Natural killer cell (primary cell): ENCODE measurements at regions not wholly inside any gene's neighbourhood (a gene's known extent, or its start where the extent isn't known, plus 50 kb on each side); places are given as distances from the start of the nearest gene placed in this dataset.

ENCODE experiments used
- ATAC-seq, 3 donors: fragments of 150-1000 bp in 2 of 3; fragments of 200-7000 bp in 1 of 3; cut with Tn5 transposase; 1 replicate in 1 of 3; 2 replicates in 2 of 3; pipeline ENCODE4 v1.10.0; 2021; ENCODE audit warnings: mild to moderate bottlenecking in 2 of 3, moderate library complexity in 2 of 3
- DNase-seq, 2 donors: peaks; one replicate each; pipeline versions ENCODE4 v3.0.0 to v3.0.0-alpha.2; 2013 to 2021; ENCODE audit warnings: mixed read lengths in 1 of 2
- H3K27ac ChIP-seq: one replicate; pipeline ENCODE4 v1.5.1; 2013; ENCODE audit warnings: mild to moderate bottlenecking, low read length
- H3K27me3 ChIP-seq: one replicate; pipeline ENCODE4 v1.6.1; 2013; ENCODE audit warnings: low read length; ENCODE audit not compliant: control insufficient read depth, insufficient read depth
- H3K36me3 ChIP-seq: one replicate; pipeline ENCODE4 v1.6.1; 2013; ENCODE audit warnings: low read length; ENCODE audit not compliant: control insufficient read depth, insufficient read depth
- H3K4me1 ChIP-seq: one replicate; pipeline ENCODE4 v1.6.1; 2013; ENCODE audit warnings: low read length; ENCODE audit not compliant: control insufficient read depth, insufficient read depth
- H3K4me3 ChIP-seq: one replicate; pipeline ENCODE4 v1.5.1; 2013; ENCODE audit warnings: low read length
- H3K9me3 ChIP-seq: one replicate; pipeline ENCODE4 v1.6.1; 2013; ENCODE audit warnings: low read length; ENCODE audit not compliant: control insufficient read depth, insufficient read depth
- H3K27ac Mint-ChIP-seq, 2 donors: one replicate each; pipeline ENCODE4 v1.8.0; 2022; ENCODE audit warnings: mild to moderate bottlenecking in 2 of 2, mixed read lengths in 2 of 2, moderate library complexity in 1 of 2
- H3K27me3 Mint-ChIP-seq, 2 donors: one replicate each; pipeline ENCODE4 v1.8.0; 2022; ENCODE audit warnings: low read depth in 2 of 2, mixed read lengths in 2 of 2
- H3K36me3 Mint-ChIP-seq: one replicate; pipeline ENCODE4 v1.8.0; 2022; ENCODE audit warnings: mixed read lengths
- H3K4me1 Mint-ChIP-seq, 2 donors: one replicate each; pipeline ENCODE4 v1.8.0; 2022; ENCODE audit warnings: mixed read lengths in 2 of 2
- H3K4me3 Mint-ChIP-seq: one replicate; pipeline ENCODE4 v1.8.0; 2022; ENCODE audit warnings: mild to moderate bottlenecking, moderate library complexity, mixed read lengths
- H3K9me3 Mint-ChIP-seq, 2 donors: one replicate each; pipeline ENCODE4 v1.8.0; 2022; ENCODE audit warnings: mixed read lengths in 2 of 2
- WGBS: methylation state at CpG from one replicate; pipeline ENCODE4 v1.1.7; 2013; ENCODE audit warnings: missing lambda C conversion rate; ENCODE audit not compliant: insufficient coverage; 5-methylcytosine and 5-hydroxymethylcytosine counted together
- intact Hi-C: fragments of 100-400 bp; cut with micrococcal nuclease; formaldehyde crosslinking; loops from one replicate; pipeline ENCODE4 v1.14.2; 2022
- TF ChIP-seq, protein P1 (sequence below): fragments of 200-600 bp; IDR thresholded peaks from one replicate; pipeline ENCODE4 v1.8.0; 2022; ENCODE audit warnings: antibody characterized with exemption

DNA sequence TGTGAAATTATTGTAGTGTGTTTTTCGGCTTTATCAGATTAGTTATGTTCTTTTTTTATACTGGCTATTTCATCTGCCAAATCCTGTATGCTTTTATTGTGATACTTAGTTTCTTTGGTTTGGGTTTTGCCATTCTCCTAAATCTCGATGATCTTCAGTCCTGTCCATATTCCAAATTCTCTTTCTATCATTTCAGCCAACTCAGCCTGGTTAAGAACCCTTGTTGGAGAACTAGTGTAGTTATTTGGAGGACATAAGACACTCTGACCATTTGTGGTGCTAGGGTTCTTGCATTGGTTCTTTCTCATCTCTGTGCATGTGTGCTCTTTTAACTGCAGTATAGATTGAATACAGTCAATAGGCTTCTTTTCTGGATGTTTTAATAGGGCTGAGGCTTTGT, 187.0 kb upstream of the CCNH start:
- Histone ChIP-seq H3K27me3 (no peaks in the 10 kb centered on the region), H3K4me1 (no peaks in the 10 kb centered on the region), H3K27ac (no peak overlapping the region), H3K36me3 (no peaks in the 10 kb centered on the region), H3K9me3 (peaks cover 3% of the 10 kb centered on the region), H3K4me3 (no peak overlapping the region)
- Mint-ChIP-seq H3K27ac (no peak overlapping the region), H3K9me3 (peaks cover 10 to 11% of the 10 kb centered on the region in 2 donors), H3K4me1 (no peaks in the 10 kb centered on the region), H3K27me3 (no peaks in the 10 kb centered on the region), H3K4me3 (no peak overlapping the region), H3K36me3 (no peaks in the 10 kb centered on the region)
- no CpG with 5 or more reads among the region's 2 CpGs for WGBS
- intact Hi-C loops = no loop called here
- ATAC-seq = no peak
- no peak for DNase-seq
- TF ChIP-seq, protein P1, sequence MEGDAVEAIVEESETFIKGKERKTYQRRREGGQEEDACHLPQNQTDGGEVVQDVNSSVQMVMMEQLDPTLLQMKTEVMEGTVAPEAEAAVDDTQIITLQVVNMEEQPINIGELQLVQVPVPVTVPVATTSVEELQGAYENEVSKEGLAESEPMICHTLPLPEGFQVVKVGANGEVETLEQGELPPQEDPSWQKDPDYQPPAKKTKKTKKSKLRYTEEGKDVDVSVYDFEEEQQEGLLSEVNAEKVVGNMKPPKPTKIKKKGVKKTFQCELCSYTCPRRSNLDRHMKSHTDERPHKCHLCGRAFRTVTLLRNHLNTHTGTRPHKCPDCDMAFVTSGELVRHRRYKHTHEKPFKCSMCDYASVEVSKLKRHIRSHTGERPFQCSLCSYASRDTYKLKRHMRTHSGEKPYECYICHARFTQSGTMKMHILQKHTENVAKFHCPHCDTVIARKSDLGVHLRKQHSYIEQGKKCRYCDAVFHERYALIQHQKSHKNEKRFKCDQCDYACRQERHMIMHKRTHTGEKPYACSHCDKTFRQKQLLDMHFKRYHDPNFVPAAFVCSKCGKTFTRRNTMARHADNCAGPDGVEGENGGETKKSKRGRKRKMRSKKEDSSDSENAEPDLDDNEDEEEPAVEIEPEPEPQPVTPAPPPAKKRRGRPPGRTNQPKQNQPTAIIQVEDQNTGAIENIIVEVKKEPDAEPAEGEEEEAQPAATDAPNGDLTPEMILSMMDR = no peak

DNA sequence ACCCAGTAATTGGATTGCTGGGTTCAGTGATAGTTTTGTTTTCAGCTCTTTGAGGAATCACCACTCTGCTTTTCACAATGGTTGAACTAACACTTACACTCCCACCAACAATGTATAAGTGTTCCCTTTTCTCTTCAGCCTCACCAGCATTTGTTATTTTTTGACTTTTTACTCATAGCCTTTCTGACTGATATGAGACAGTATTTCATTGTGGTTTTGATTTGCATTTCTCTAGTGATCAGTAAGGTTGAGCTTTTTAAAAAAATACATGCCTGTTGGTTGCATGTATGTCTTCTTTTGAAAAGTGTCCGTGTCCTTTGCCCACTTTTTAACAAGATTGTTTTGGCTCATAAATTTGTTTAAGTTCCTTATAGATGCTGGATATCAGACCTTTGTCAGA, 185.7 kb upstream of the CCNH start:
- H3K27me3 ChIP-seq = no peaks in the 10 kb centered on the region
- H3K4me1 ChIP-seq = no peaks in the 10 kb centered on the region
- Mint-ChIP-seq H3K36me3 (no peaks in the 10 kb centered on the region), H3K27me3 (no peaks in the 10 kb centered on the region), H3K4me3 (no peak overlapping the region), H3K27ac (no peak overlapping the region), H3K9me3 (peaks cover 8 to 10% of the 10 kb centered on the region in 2 donors), H3K4me1 (no peaks in the 10 kb centered on the region)
- peaks cover 3% of the 10 kb centered on the region for H3K9me3 ChIP-seq
- intact Hi-C loops = no loop called here
- H3K27ac ChIP-seq = no peak overlapping the region
- 57% methylated on average over 1 of the region's 1 CpG for WGBS
- H3K4me3 ChIP-seq = no peak overlapping the region
- DNase-seq = no peak
- TF ChIP-seq, protein P1 = no peak
- ATAC-seq = no peak
- H3K36me3 ChIP-seq = no peaks in the 10 kb centered on the region

DNA sequence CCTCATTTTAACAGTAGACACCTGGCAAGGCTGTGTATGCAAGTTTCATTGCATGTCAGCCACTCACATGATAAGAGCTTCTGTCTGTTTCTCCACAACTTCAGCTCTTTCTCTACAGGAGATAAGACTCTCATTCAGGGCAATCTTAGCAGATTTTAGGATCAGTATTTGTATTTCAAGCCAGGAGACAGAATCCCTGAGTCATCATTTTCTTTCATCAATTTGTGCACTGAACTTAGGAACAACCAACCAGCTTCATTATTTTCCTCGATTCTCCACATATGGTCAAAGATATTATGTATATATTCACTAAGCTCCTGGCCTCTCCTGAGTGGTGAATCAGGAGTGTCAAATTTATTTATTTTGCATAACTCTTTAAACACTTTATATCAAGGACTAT, 181.8 kb upstream of the CCNH start:
- H3K27ac Mint-ChIP-seq = no peak overlapping the region
- H3K27ac ChIP-seq = no peak overlapping the region
- H3K36me3 ChIP-seq = no peaks in the 10 kb centered on the region
- TF ChIP-seq, protein P1 = no peak
- no peaks in the 10 kb centered on the region for H3K27me3 ChIP-seq
- peaks cover 6 to 9% of the 10 kb centered on the region in 2 donors for H3K9me3 Mint-ChIP-seq
- no peak overlapping the region for H3K4me3 Mint-ChIP-seq
- no peaks in the 10 kb centered on the region for H3K4me1 Mint-ChIP-seq
- H3K27me3 Mint-ChIP-seq = no peaks in the 10 kb centered on the region
- H3K4me3 ChIP-seq = no peak overlapping the region
- intact Hi-C loops = no loop called here
- DNase-seq (no peak), ATAC-seq (no peak)
- no peaks in the 10 kb centered on the region for H3K9me3 ChIP-seq
- H3K36me3 Mint-ChIP-seq = no peaks in the 10 kb centered on the region
- no CpG with 5 or more reads among the region's 1 CpG for WGBS
- H3K4me1 ChIP-seq = no peaks in the 10 kb centered on the region

DNA sequence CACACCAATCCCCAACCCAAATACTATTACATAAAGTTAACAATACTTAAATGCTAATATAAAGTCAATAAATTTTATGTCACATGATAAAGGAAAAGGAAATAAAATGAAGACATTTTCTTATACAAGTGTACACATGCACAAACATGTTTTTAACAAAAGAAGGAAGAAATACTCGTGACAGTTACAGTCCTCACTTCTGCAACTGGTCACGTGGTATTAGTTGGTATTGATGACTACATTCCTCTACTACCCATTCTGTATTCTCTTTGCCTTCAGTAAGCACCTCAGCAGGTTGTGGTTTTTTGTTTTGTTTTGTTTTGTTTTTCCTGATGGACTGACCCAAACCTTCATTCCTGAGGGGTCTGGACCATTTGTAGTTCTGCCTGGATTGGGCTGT, 176.9 kb upstream of the CCNH start:
- H3K27me3 ChIP-seq = no peaks in the 10 kb centered on the region
- Mint-ChIP-seq H3K9me3 (peaks cover 0 to 9% of the 10 kb centered on the region in 2 donors), H3K27ac (no peak overlapping the region), H3K4me1 (no peaks in the 10 kb centered on the region), H3K36me3 (no peaks in the 10 kb centered on the region), H3K4me3 (no peak overlapping the region), H3K27me3 (no peaks in the 10 kb centered on the region)
- TF ChIP-seq, protein P1 = no peak
- no peak overlapping the region for H3K27ac ChIP-seq
- no peaks in the 10 kb centered on the region for H3K9me3 ChIP-seq
- no peak overlapping the region for H3K4me3 ChIP-seq
- no peak for ATAC-seq
- no CpG with 5 or more reads among the region's 2 CpGs for WGBS
- H3K4me1 ChIP-seq = no peaks in the 10 kb centered on the region
- H3K36me3 ChIP-seq = no peaks in the 10 kb centered on the region
- DNase-seq = no peak
- intact Hi-C loops = no loop called here
